GM21737 (cell line): ENCODE measurements at regions not wholly inside any gene's neighbourhood (a gene's known extent, or its start where the extent isn't known, plus 50 kb on each side); places are given as distances from the start of the nearest gene placed in this dataset.

Source experiments
- ATAC-seq: cut with Tn5 transposase; IDR thresholded peaks from one replicate; pipeline ENCODE4 v1.9.1; 2021; ENCODE audit warnings: mild to moderate bottlenecking, moderate library complexity; ENCODE audit not compliant: unreplicated experiment

GRCh38 chr10:31081937-31082840, 50.5 kb upstream of the ZNF438 start:
- ATAC-seq = no peak

GRCh38 chr10:31083765-31084184, 52.1 kb upstream of the ZNF438 start:
- ATAC-seq = no peak

GRCh38 chr10:31087011-31087410, 55.3 kb upstream of the ZNF438 start:
- ATAC-seq = no peak

- ATAC-seq = no peak
Observed at GRCh38 chr10:31087851-31088250, 56.2 kb upstream of the ZNF438 start.

- no peak for ATAC-seq
Observed at GRCh38 chr10:31090894-31091607, 59.4 kb upstream of the ZNF438 start.

- no peak for ATAC-seq
Observed at GRCh38 chr10:31095677-31096560, 64.3 kb upstream of the ZNF438 start.

GRCh38 chr10:31098046-31098445, 66.4 kb upstream of the ZNF438 start:
- no peak for ATAC-seq

- ATAC-seq = no peak
Observed at GRCh38 chr10:31099094-31099493, 67.4 kb upstream of the ZNF438 start.

GRCh38 chr10:31099664-31100063, 68.0 kb upstream of the ZNF438 start:
- no peak for ATAC-seq

GRCh38 chr10:31100115-31100601, 68.5 kb upstream of the ZNF438 start:
- no peak for ATAC-seq

GRCh38 chr10:31100662-31101061, 69.0 kb upstream of the ZNF438 start:
- ATAC-seq = no peak

GRCh38 chr10:31101123-31101522, 69.5 kb upstream of the ZNF438 start:
- ATAC-seq = peak; percentile 65

GRCh38 chr10:31102421-31102820, 70.8 kb upstream of the ZNF438 start:
- ATAC-seq = no peak

GRCh38 chr10:31103112-31103511, 71.4 kb upstream of the ZNF438 start:
- ATAC-seq = no peak

GRCh38 chr10:31112961-31113360, 81.3 kb upstream of the ZNF438 start:
- ATAC-seq = no peak

GRCh38 chr10:31116226-31116625, 84.6 kb upstream of the ZNF438 start:
- ATAC-seq = no peak

GRCh38 chr10:31118556-31118955, 86.9 kb upstream of the ZNF438 start:
- ATAC-seq = no peak

- ATAC-seq = no peak
Observed at GRCh38 chr10:31120392-31120791, 88.7 kb upstream of the ZNF438 start.

GRCh38 chr10:31120961-31121685, 89.5 kb upstream of the ZNF438 start:
- ATAC-seq = no peak
